ENCODE measurements at regions not wholly inside any gene's neighbourhood (a gene's known extent, or its start where the extent isn't known, plus 50 kb on each side); places are given as distances from the start of the nearest gene placed in this dataset.

GRCh38 chr1:55685560-55685959 is 470.4 kb upstream of the USP24 start:
- Mint-ChIP-seq H3K4me1 (ENCODE audit: low read depth, unreplicated experiment) (no peaks in the 10 kb centered on the region), H3K27ac (ENCODE audit: unreplicated experiment) (no peak overlapping the region), H3K36me3 (ENCODE audit: unreplicated experiment) (no peaks in the 10 kb centered on the region), H3K9me3 (ENCODE audit: unreplicated experiment) (no peaks in the 10 kb centered on the region), H3K27me3 (ENCODE audit: unreplicated experiment) (no peaks in the 10 kb centered on the region), H3K4me3 (ENCODE audit: unreplicated experiment) (no peak overlapping the region)
- no peak for TF ChIP-seq CTCF (IDR thresholded peaks at IDR 0.05; ENCODE audit: partially characterized antibody, unreplicated experiment)
- DNase-seq = no peak

- no peak for TF ChIP-seq CTCF (IDR thresholded peaks at IDR 0.05; ENCODE audit: partially characterized antibody, unreplicated experiment)
- DNase-seq = no peak
- H3K27ac Mint-ChIP-seq (ENCODE audit: unreplicated experiment) = no peak overlapping the region
- no peaks in the 10 kb centered on the region for H3K4me1 Mint-ChIP-seq (ENCODE audit: low read depth, unreplicated experiment)
- no peaks in the 10 kb centered on the region for H3K36me3 Mint-ChIP-seq (ENCODE audit: unreplicated experiment)
- no peak overlapping the region for H3K4me3 Mint-ChIP-seq (ENCODE audit: unreplicated experiment)
- H3K9me3 Mint-ChIP-seq (ENCODE audit: unreplicated experiment) = no peaks in the 10 kb centered on the region
- H3K27me3 Mint-ChIP-seq (ENCODE audit: unreplicated experiment) = no peaks in the 10 kb centered on the region
These were observed 469.0 kb upstream of the USP24 start for GRCh38 chr1:55684131-55684650.

GRCh38 chr1:55682198-55682597 is 467.0 kb upstream of the USP24 start:
- H3K9me3 Mint-ChIP-seq (ENCODE audit: unreplicated experiment) = no peaks in the 10 kb centered on the region
- no peak for TF ChIP-seq CTCF (IDR thresholded peaks at IDR 0.05; ENCODE audit: partially characterized antibody, unreplicated experiment)

GRCh38 chr1:55679971-55680370 is 464.8 kb upstream of the USP24 start:
- Mint-ChIP-seq H3K4me3 (ENCODE audit: unreplicated experiment) (no peak overlapping the region), H3K9me3 (ENCODE audit: unreplicated experiment) (no peaks in the 10 kb centered on the region), H3K27me3 (ENCODE audit: unreplicated experiment) (no peaks in the 10 kb centered on the region), H3K4me1 (ENCODE audit: low read depth, unreplicated experiment) (no peaks in the 10 kb centered on the region), H3K27ac (ENCODE audit: unreplicated experiment) (no peak overlapping the region), H3K36me3 (ENCODE audit: unreplicated experiment) (no peaks in the 10 kb centered on the region)
- TF ChIP-seq CTCF (IDR thresholded peaks at IDR 0.05; ENCODE audit: partially characterized antibody, unreplicated experiment) = no peak
- DNase-seq = no peak

More at GRCh38 chr1:55682198-55682597, 467.0 kb upstream of the USP24 start:
- no peaks in the 10 kb centered on the region for H3K4me1 Mint-ChIP-seq (ENCODE audit: low read depth, unreplicated experiment)
- no peak overlapping the region for H3K4me3 Mint-ChIP-seq (ENCODE audit: unreplicated experiment)
- no peaks in the 10 kb centered on the region for H3K27me3 Mint-ChIP-seq (ENCODE audit: unreplicated experiment)
- no peak overlapping the region for H3K27ac Mint-ChIP-seq (ENCODE audit: unreplicated experiment)
- H3K36me3 Mint-ChIP-seq (ENCODE audit: unreplicated experiment) = no peaks in the 10 kb centered on the region
- no peak for DNase-seq

GRCh38 chr1:55673416-55673815 is 458.3 kb upstream of the USP24 start:
- Mint-ChIP-seq H3K9me3 (ENCODE audit: unreplicated experiment) (no peaks in the 10 kb centered on the region), H3K27me3 (ENCODE audit: unreplicated experiment) (no peaks in the 10 kb centered on the region), H3K4me3 (ENCODE audit: unreplicated experiment) (no peak overlapping the region), H3K27ac (ENCODE audit: unreplicated experiment) (no peak overlapping the region), H3K4me1 (ENCODE audit: low read depth, unreplicated experiment) (no peaks in the 10 kb centered on the region), H3K36me3 (ENCODE audit: unreplicated experiment) (no peaks in the 10 kb centered on the region)
- DNase-seq = no peak
- TF ChIP-seq CTCF (IDR thresholded peaks at IDR 0.05; ENCODE audit: partially characterized antibody, unreplicated experiment) = no peak

Measured in glutamatergic neuron (in vitro differentiated cells).